ENCODE measurements at regions not wholly inside any gene's neighbourhood (a gene's known extent, or its start where the extent isn't known, plus 50 kb on each side); places are given as distances from the start of the nearest gene placed in this dataset.

- DNase-seq (ENCODE audit: low read depth), result peak; percentile 24
Measured at GRCh38 chr9:108512426-108513173, 343.2 kb downstream of the ACTL7B start.

- peak; percentile 27 for DNase-seq (ENCODE audit: low read depth)
Measured at GRCh38 chr9:108511307-108511706, 344.5 kb downstream of the ACTL7B start.

DNA sequence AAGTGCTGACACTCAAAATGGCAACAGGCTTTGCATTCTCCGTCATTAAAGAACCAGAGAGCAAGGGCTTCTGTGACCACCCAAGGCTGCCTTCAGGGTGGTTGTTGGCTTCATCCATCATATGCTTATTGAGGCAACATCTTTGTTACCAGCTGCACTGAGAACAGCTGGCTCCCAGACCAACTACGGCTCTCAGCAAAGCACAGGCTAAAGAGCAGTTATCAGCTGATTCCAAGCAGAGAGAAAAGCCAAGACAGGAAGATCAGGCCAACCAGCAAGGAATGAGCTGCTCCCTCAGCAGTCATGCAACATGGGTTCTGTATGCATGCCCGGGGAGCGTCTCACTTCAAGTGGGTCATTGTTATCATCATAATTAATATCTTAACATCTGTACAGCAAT lies 358.9 kb downstream of the ACTL7B start:
- no peak for DNase-seq (ENCODE audit: low read depth)

DNA sequence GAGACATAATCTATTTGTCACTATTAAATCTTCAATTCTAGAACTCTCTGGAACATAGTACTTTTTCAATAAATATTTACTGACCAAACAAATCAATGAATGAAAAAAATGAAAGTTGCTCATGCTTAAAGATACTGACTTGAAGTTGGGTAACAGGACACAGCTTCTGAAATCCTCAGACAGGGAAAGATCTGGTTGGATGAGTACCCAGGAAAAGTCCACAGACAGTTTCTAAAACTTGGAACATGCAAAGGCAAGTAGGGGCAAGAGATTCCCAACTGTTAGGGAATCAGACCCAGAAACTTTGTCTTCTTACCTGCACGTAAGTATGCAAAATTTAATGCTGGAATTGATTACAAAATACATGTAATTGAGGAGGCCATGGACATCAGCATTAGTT lies 366.2 kb downstream of the ACTL7B start:
- no peak for DNase-seq (ENCODE audit: low read depth)

- peak; percentile 71 for DNase-seq (ENCODE audit: low read depth)
Measured at GRCh38 chr9:108486831-108487230, 369.0 kb downstream of the ACTL7B start.

DNA sequence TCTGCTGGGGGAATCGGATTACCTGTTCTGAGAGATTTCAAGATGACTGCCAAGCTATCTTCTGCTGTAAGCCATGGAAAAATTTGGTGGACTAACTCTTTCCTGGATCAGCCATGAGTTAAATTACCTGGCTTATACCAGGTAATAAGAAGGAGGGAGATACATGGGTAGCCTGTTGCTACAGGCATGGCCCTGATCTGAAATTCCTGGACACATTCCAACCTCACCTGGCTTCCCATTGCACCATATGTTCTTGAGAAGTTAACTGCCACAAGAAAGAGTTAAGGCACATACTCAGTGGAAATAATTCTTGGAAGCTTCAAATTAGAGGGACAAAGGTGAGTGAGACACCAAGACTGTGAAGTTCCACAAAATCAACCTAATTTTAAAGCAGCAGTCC lies 371.3 kb downstream of the ACTL7B start:
- no peak for DNase-seq (ENCODE audit: low read depth)

- no peak for DNase-seq (ENCODE audit: low read depth)
Measured at GRCh38 chr9:108483676-108484075, 372.1 kb downstream of the ACTL7B start.

DNA sequence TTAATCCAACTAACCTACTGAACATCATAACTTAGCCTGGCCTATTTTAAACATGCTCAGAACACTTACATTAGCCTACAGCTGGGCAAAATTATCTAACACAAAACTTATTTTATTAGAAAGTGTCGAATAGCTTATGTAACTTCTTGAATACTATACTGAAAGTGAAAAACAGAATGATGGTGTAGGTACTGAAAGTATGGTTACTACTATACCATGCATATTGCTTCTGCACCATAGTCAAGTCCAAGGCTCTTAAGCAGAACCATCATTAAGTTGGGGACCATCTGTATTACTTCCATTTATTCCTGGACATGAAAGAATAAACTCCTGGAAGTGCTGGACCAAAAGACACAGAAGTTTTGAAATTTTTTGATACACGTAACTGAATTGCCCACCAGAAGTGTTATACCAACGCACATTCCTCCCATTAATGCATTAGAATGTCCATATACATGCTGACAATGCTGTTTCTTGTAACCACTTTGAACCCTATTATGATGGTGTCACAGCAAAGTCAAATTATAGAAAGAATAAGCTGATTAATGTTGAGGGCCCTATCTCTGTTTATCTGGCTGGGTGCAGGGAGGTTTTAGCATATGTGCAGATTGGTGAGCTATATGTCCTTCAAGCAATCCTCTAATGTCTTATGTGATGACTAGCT lies 375.7 kb downstream of the ACTL7B start:
- DNase-seq (ENCODE audit: low read depth), result no peak

- peak; percentile 94 for DNase-seq (ENCODE audit: low read depth)
Measured at GRCh38 chr9:108478431-108479332, 377.1 kb downstream of the ACTL7B start.

- DNase-seq (ENCODE audit: low read depth), result peak; percentile 69
Measured at GRCh38 chr9:108477529-108478006, 378.2 kb downstream of the ACTL7B start.

GRCh38 chr9:108476574-108476973 lies 379.2 kb downstream of the ACTL7B start:
- DNase-seq (ENCODE audit: low read depth), result peak; percentile 61

DNA sequence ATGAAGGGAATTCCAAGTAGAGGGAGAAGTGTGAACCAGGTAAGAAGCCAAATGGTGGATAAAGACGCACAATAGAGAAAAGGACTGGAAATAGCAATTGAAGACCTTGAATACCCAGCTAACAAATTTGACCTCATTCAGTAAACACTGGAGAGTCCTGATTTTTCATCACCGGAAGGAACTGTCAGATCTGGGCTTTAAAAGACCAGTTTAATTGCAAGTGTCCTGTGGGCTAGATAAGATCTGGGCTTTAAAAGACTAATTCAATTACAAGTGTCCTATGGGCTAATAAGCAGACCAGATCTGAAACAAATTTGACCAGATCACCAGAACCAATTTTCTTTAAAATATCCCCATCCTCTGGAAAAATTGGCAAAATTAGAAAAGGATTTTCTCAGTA lies 380.0 kb downstream of the ACTL7B start:
- peak; percentile 43 for DNase-seq (ENCODE audit: low read depth)

- DNase-seq (ENCODE audit: low read depth), result peak; percentile 32
Measured at GRCh38 chr9:108474356-108474755, 381.4 kb downstream of the ACTL7B start.

GRCh38 chr9:108473209-108474112 lies 382.3 kb downstream of the ACTL7B start:
- DNase-seq (ENCODE audit: low read depth), result peak; percentile 87

DNA sequence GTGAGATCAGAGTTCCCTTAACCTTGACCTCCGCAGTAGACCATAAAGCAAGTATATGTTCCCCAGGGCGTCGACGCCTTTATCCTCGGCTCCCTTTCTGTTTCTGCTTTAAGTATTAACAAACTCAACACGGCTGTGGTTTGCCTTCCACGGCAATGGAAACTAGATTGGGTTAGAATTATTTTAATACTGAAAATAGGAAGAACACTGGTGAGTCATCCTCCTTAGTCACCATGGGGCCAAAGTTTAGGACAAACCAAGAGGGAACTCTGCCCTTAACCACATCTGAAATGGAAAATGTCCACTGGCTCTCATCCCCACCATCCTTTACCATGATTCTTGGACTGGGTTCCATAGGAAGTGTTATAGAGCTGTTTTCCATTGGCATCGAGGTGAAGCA lies 386.1 kb downstream of the ACTL7B start:
- peak; percentile 93 for DNase-seq (ENCODE audit: low read depth)

DNA sequence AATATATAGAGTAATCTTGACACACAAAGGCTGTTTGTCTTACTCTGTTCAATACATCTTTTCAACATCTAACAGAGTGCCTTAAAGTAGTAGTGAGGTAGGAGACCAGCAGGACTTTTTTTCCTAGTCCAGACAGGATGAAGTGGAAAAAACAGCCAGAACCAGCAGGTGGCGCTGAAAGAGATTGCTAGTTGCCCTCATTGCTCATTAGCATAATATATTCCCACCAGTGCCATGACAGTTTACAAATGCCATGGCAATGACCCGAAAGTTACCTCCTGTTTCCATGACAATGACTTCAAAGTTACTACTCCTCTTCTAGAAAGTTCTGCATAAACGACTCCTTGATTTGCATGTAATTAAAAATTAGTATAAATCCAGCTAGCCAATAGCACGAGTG lies 387.4 kb downstream of the ACTL7B start:
- DNase-seq (ENCODE audit: low read depth), result peak; percentile 82

GRCh38 chr9:108467653-108468324 lies 388.0 kb downstream of the ACTL7B start:
- peak; percentile 78 for DNase-seq (ENCODE audit: low read depth)

GRCh38 chr9:108467161-108467560 lies 388.6 kb downstream of the ACTL7B start:
- no peak for DNase-seq (ENCODE audit: low read depth)

DNA sequence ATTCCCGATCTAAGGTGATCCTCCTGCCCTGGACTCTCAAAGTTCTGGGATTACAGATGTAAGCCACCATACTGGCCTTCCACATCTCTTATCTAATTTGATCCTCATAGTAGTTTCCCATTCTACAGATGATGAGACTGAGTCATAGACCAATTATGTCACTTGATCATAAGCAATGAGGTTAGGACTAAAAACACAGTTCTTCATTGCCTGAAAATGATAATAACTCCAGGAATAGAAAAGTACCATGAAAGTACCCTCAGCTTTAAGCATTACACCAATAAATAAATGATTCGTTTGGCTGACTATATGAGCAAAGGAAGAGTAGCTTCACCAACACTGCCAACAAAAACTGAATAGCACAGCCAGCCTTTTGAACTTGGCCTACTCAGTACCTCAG lies 389.5 kb downstream of the ACTL7B start:
- DNase-seq (ENCODE audit: low read depth), result no peak

DNA sequence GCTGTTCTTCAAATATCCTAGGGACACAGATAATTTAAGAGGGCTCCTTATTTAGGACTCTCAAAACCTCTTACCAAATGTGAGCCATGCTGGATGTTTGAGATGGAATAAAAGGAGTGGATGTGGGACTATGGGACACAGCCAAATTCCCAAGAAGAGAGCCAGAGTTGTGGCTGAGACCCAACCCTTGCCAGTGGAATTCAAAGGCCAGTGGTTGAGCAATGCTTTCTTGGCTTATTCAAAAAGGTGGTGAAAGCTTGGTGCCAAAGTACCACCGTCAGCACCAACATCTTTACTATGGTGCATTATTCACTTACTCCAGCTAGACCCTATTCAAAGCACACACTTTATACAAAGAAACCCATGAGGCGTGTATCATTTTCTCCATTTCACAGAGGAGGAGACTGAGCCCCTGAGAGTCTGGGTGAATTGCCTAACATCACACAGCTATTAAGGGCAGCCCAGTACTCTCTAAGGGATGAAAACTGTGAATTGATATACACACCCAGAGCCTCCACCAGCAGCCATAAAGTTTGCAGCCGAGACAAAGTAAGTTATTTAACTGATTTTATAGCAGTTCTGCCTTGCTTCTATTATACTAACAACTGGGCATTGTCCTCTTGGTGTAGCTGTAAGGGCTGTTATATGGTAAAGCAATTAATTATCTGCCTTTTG lies 391.7 kb downstream of the ACTL7B start:
- no peak for DNase-seq (ENCODE audit: low read depth)
